ENCODE measurements at regions not wholly inside any gene's neighbourhood (a gene's known extent, or its start where the extent isn't known, plus 50 kb on each side); places are given as distances from the start of the nearest gene placed in this dataset.

DNA sequence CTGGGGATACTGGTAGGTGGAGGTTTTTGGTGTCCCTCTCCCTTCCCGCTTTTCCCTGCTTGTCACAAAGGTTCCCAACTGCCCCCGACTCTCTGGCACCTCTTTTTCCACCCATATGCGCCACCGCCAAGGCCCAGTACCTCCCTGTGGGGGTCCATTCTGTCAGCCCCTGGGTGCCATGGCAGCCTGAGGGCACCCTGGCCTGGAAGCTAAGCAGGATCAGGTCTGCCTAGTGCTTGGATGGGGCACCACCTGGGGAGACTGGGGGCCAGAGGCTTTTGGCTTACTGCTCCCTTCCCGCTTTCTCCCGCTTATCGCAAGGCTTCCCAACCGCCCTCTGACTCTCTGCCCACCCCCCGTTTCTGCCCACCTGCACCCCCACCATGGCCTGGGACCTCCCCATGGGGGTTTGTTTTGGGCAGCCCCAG lies 2286.4 kb downstream of the TP53TG3F start:
- TF ChIP-seq, protein P1, sequence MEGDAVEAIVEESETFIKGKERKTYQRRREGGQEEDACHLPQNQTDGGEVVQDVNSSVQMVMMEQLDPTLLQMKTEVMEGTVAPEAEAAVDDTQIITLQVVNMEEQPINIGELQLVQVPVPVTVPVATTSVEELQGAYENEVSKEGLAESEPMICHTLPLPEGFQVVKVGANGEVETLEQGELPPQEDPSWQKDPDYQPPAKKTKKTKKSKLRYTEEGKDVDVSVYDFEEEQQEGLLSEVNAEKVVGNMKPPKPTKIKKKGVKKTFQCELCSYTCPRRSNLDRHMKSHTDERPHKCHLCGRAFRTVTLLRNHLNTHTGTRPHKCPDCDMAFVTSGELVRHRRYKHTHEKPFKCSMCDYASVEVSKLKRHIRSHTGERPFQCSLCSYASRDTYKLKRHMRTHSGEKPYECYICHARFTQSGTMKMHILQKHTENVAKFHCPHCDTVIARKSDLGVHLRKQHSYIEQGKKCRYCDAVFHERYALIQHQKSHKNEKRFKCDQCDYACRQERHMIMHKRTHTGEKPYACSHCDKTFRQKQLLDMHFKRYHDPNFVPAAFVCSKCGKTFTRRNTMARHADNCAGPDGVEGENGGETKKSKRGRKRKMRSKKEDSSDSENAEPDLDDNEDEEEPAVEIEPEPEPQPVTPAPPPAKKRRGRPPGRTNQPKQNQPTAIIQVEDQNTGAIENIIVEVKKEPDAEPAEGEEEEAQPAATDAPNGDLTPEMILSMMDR (conservative IDR thresholded peaks at IDR 0.05) = no peak

DNA sequence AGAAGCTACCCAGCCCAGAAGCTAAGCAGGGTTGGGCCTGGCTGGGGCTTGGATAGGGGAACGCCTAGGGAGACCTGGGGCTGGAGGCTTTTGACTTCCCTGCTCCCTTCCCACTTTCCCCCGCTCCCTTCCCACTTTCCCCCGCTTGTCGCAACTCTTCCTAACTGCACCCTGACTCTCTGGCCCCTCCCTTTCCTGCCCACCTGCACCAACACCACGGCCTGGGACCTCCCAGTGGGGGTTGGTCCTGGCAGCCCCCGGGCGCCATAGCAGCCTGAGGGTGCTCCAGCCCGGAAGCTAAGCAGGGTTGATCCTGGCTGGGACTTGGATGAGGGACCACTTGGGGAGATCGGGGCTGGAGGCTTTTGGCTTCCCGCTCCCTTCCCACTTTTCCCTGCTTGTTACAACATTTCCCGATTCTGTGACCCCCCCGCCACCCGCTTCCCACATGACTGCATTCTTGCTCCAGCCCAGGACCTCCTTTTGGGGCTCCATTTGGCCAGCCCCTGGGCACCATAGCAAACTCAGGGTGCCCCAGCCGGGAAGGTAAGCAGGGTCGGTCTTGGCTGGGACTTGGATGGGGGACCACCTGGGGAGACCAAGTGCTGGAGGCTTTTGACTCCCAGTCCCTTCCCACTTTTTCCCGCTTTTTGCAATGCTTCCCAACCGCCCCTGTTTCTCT lies 2287.0 kb downstream of the TP53TG3F start:
- H3K27ac ChIP-seq = no peak overlapping the region
- TF ChIP-seq, protein P1 (conservative IDR thresholded peaks at IDR 0.05) = no peak

More for the DNA sequence above, 2286.4 kb downstream of the TP53TG3F start:
- H3K27ac ChIP-seq = no peak overlapping the region

DNA sequence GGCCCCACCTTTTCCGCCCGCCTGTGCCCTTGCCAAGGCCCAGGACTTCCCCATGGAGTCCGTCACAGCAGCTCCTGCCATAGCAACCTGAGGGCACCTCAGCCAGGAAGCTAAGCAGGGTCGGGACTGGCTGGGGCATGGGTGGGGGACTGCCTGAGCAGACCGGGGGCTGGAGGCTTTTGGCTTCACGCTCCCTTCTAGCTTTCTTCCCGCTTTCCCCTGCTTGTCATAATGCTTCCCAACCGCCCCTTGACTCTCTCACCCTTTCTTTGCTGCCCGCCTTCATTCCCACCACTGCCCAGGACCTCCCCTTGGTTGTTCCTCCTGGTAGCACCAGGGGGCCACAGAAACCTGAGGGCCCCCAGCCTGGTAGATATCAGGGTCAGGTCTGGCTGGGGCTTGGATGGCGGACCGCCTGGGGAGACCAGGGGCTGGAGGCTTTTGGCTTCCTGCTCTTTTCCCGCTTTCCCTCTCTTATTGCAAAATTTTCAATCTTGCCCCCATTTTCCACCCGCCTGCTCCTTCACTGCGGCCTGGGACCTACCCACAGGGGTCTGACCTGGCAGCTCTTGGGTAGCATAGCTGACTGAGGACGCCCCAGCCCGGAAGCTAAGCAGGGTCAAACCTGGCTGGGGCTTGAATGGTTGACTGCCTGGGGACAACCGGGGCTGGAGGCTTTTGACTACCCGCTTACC lies 2287.7 kb downstream of the TP53TG3F start:
- TF ChIP-seq, protein P1 (conservative IDR thresholded peaks at IDR 0.05) = no peak
- H3K27ac ChIP-seq = no peak overlapping the region

DNA sequence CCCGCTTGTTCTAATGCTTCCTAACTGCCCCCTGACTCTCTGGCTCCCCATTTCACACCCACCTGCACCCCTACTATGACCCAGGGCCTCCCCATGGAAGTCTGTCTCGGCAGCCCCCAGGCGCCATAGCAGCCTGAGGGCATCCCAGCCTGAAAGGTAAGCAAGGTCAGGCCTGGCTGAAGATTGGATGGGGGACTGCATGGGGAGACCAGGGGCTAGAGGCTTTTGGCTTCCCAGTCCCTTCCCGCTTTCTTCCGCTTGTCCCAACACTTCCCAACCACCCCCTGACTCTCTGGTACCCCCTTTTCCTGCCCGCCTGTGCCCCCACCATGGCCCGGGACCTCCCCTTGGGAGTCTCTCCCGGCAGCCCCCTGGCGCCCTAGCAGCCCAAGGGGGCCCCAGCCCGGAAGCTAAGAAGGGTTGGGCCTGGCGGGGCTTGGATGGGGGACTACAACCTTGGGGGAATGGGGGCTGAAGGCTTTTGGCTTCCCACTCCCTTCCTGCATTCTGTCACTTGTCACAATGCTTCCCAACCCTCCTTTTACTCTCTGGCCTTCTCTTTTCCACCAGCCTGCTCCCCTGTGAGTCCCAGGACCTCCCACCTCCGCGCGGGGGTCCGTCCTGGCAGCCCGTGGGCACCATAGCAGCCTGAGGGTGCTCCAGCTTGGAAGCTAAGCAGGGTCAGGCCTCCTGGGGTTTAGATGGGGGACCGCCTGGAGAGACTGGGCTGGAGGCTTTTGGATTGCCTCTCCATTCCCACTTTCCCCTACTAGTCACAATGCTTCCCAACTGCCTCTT lies 2288.4 kb downstream of the TP53TG3F start:
- TF ChIP-seq, protein P1 (conservative IDR thresholded peaks at IDR 0.05) = no peak
- no peak overlapping the region for H3K27ac ChIP-seq

DNA sequence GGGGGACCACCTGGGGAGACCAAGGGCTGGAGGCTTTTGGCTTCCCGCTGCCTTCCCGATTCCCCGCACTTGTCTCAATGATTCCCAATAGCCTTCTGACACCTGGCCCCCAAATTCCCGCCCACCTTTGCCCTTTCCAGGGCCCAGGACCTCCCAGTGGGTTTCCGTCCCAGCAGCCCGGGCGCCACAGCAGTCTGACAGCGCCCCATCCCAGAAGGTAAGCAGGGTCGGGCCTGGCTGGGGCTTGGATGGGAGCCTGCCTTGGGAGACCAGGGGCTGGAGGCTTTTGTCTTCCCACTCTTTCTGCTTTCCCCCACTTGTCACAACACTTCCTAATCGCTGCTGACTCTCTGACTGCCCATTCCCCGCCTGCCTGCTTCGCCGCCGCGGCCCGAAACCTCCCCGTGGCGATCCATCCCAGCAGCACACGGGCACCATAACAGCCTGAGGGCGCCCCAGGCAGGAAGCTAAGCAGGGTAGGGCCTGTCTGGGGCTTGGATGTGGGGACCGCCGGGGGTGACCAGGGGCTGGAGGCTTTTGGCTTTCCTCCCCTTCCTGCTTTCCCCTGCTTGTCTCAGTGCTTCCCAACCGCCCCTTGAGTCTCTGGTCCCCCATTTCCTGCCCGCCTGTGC lies 2289.3 kb downstream of the TP53TG3F start:
- TF ChIP-seq, protein P1 (conservative IDR thresholded peaks at IDR 0.05) = no peak
- H3K27ac ChIP-seq = no peak overlapping the region

DNA sequence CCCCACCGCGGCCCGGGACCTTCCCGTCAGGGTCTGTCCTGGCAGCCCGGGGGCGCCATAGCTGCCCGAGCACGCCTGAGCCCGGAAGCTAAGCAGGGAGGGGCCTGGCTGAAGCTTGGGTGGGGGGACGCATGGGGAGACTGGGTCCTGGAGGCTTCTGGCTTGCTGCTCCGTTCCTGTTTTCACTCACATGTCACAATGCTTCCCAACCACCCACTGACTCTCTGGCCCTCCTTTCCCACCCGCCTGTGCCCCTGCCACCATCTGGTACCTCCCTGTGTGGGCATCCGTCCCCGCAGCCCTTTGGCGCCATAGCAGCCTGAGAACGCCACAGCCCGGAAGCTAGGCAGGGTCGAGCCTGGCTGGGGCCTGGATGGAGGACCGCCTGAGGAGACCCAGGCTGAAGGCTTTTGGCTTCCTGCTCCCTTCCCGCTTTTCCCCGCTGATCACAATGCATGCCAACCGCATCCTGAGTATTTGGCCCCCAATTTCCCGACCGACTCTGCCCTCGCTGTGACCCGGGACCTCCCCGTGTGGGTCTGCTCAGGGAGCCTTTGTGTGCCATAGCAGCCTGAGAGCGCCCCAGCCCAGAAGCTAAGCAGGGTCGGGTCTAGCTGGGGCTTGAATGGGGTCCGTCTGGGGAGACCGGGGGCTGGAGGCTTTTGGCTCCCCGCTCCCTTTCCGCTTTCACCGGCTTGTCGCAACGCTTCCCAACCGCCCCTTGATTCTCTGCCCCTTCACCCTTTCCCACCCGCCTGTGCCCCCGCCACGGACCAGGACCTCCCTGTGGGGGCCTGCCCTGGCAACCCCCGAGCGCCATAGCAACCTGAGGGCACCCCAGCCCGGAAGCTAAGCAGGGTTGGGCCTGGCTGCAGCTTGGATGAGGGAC lies 2290.1 kb downstream of the TP53TG3F start:
- TF ChIP-seq, protein P1 (conservative IDR thresholded peaks at IDR 0.05) = no peak

More for the DNA sequence above, 2290.1 kb downstream of the TP53TG3F start:
- H3K27ac ChIP-seq = no peak overlapping the region

Data from VCaP (cell line).